Activated CD4-positive, CD25-positive, alpha-beta regulatory T cell treated with anti-CD3 and anti-CD28 coated beads, Interleukin-2, amount 50 U/mL, for 24 hours (primary cell): ENCODE measurements at regions not wholly inside any gene's neighbourhood (a gene's known extent, or its start where the extent isn't known, plus 50 kb on each side); places are given as distances from the start of the nearest gene placed in this dataset.
"Not testable (repeated sequence)": the region's sequence is repeated elsewhere in the genome, so short reads cannot be mapped to it uniquely, and the experiment has no call there.

Experiments
- ATAC-seq, 2 donors: fragments of 150-1000 bp; cut with Tn5 transposase; one replicate each; pipeline ENCODE4 v1.10.0; 2021; ENCODE audit warnings: mild to moderate bottlenecking in 1 of 2, moderate library complexity in 1 of 2

DNA sequence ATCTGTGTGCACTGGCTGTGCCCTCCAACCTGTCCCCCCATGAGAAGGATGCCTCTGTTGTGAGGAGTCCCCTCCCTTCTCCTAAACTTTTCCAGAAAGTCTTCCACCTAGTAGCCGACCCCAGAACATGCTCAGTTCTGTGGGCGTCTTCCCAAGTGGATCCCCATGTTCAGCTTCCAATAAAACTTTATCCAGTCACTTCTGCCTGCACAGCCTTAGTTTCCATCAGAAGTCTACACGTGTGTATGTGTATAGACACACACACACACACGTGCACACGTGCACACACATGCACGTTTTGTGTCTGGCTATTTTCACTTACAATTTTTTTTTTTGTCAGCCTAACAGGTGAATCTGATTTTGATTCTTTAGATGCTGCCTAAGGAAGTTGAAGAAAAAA, 115.1 kb downstream of the RTP5 start:
- ATAC-seq: no peak

- ATAC-seq: peak; percentile 69 to 73
Measured at GRCh38 chr2:241985161-241985985, 115.8 kb downstream of the RTP5 start.

DNA sequence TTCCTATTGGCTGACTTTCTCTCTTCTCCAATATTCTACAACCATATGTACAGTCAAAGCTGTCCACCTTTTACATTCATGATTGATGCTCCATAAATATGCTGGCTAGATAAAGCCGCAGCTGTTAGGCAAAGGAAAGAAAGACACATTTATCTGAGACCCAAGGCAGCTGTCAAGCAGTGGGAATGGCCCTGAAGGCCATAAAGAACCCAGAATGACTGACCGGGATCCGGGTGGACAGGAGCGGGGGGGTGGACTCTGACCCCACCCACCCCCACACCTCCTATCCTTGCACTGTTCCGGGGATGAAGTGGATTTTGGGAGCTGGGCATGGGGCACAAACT, 116.4 kb downstream of the RTP5 start:
- ATAC-seq: no peak

DNA sequence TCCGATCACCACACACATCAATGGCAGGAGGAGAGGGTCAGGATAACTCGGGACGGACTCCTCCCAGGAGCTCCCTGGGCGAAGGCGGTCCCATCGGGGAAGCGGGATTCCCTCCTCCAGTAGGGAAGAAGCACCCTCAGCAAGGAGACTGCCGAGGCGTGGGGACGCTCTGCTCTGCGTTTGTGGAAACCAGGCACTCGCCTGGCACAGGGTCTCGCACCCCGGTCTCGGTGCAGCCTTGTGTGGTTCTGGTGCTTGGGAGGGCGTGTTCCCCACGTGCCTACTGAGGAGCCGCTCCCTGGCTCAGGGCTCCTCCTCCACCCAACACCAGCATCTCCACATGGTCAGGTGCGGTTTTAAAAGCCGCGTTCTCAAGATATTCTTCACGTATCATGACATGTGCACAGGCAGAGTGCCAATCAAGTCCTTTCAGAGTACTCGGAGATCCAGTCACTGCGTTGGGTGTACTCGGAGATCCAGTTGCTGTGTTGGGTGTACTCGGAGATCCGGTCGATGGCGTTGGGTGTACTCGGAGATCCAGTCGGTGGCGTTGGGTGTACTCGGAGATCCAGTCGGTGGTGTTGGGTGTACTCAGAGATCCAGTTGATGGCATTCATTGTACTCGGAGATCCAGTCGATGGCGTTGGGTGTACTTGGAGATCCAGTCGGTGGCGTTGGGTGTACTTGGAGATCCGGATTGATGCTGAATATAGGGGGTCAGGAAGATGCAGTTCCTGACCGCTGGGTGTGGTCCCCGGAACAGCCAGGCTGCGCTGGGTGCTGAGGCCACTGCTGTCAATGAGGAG, 117.5 kb downstream of the RTP5 start:
- no peak for ATAC-seq

GRCh38 chr2:241987726-241988125, 118.2 kb downstream of the RTP5 start:
- no peak for ATAC-seq

DNA sequence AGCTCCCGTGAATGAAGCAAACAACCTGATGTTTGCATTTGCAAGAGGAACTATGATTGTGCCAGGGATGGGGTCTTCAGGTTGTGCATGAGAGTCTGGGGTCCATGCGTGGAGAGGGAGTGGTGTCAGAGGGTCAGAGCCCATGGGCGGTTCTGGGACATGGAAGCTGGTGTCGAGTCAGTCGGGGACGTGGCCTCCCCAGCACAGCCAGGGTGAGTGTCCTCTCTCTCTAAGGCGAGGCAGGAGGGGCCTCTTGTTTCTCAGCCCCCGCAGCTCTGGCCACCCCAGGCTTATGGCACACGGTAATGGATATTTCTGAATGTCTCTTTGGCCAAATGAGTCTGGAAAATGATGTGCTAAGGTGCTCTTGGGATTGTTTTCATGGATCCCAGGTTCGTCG, 118.6 kb downstream of the RTP5 start:
- ATAC-seq: no peak

- no peak for ATAC-seq
Measured at GRCh38 chr2:241989074-241989473, 119.5 kb downstream of the RTP5 start.

GRCh38 chr2:241990466-241990865, 120.9 kb downstream of the RTP5 start:
- no peak for ATAC-seq

GRCh38 chr2:241991299-241991698, 121.8 kb downstream of the RTP5 start:
- no peak for ATAC-seq

DNA sequence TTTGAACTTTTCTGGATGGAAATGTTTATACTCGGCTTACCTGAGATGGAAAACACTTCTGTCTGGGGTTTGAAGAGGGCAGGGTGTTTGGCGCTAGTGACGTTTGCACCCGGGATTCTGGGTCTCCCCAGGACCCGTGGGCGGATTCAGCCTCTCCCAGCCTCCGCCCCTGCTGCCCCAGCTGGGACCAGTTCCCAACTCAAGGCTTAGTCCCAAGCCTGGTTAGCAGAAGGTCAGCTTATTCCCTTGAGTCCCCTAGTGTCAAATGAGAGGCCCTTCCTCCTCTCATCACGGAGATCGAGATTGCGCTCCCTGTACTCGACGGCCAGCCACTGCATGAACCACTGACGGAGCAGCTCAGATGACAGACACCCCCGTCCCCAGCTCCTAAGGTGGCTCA, 123.2 kb downstream of the RTP5 start:
- no peak for ATAC-seq

DNA sequence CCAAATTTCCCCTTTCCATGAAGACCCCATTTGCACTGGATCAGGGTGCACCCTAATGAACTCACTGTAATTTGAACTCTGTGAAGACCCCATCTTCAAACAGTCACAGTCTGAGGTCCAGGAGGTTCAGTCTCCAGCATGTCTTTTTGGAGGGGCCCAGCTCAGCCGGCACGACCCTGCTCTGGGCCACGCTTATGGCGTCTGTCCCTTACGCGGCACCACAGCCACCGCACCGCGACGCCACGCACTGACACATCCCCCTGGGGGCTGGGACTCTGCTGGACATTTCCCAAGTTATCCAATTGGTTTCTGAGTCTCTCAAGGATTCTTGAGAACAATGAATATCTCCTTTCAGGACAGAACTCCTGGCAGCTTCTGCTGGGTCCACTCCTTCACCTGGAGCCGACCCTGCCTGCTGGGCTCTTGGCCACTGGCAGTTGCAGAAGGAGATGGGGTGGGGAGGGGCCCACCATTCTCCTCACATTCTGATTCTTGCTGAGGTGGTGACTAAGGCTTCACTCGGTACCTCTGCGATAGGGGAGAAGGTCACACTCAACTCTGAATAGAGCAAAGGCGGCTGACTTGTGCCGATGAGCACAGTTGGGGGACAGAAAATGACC, 124.0 kb downstream of the RTP5 start:
- ATAC-seq: no peak

GRCh38 chr2:241994086-241994485, 124.6 kb downstream of the RTP5 start:
- ATAC-seq: no peak

- ATAC-seq: no peak
Measured at GRCh38 chr2:241994556-241995213, 125.2 kb downstream of the RTP5 start.

GRCh38 chr2:241996100-241996499, 126.6 kb downstream of the RTP5 start:
- ATAC-seq: no peak

- no peak for ATAC-seq
Measured at GRCh38 chr2:241997017-241997416, 127.5 kb downstream of the RTP5 start.

DNA sequence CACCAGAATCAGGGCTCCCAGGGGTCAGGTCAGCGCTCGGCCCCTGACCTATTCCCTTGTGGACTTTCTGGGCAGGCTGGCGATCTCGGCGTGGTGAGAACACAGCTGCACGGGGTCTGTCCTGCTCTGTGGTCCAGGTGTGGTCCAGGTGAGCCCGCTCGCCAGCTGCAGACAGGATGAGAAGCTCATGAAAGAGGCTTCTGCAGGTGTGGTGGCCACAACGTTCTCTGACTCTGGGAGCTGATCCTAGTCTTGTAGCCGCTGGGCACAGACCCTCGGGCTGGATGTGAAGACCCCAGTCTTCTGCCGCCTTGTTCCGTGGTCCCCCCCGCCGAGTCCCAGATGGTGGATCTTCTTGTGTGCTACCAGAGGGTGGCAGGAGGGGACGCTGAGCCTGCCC, 129.7 kb downstream of the RTP5 start:
- ATAC-seq: no peak

DNA sequence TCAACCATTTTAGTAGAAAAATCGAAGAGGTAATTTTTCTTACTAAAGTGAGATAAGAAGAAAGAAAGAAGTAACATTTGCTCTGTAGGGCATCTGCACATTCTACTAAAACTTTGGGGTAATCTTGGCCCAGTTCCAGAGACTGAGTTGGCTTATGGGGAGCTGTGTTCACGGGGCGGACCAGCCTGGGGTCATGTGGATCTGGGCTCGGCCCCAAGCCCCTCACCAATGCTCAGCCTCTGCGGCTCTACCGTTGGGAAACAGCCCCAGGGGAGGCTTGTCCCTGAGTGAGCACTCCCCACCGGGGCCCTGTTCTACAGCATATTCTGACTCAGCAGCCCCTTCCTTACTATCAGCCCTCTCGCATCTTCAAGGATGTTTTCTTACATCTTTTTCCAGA, 132.3 kb downstream of the RTP5 start:
- no peak for ATAC-seq

- ATAC-seq: no peak
Measured at GRCh38 chr2:242002944-242003343, 133.4 kb downstream of the RTP5 start.

DNA sequence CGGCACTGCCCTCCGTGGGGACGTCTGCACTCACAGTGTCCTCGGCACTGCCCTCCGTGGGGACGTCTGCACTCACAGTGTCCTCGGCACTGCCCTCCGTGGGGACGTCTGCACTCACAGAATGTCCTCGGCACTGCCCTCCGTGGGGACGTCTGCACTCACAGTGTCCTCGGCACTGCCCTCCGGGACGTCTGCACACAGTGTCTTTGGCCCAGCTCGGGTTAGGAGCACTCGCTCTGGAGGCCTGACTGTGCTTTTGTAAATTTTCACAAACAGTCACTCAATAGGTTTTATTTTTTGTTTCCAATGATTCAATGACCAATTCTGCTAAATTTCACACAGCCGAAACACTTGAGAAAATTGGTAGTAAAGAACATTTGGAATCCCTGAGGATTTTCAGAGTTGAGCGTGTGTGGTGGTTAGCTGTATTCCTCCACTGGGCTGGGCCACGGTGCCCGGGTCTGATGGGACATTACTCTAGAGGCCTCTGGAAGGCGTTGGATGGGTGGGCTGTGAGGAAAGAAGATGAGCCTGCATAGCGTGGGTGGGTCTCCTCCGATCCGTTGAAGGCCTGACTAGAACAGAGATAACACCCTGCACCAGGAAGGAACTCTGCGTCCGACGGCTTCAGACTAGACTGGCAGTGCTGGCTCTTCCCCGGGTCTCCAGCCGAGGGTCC, 134.8 kb downstream of the RTP5 start:
- no peak for ATAC-seq

DNA sequence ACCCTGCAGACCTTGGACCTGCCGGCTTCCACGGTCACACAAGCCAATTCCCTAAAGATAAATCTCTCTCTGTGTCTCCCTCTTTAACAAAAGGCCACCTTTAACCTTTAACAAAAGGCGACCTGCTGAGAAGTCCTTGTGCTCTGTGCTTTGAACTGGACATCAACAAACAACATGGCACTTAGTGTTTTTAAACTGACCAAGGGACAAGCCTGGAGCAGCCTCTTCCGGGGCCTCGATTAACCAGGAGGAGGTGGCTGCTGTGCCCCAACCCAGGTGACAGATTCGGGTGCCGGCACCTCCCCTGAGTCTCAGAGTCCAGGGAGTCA, 135.3 kb downstream of the RTP5 start:
- ATAC-seq: no peak

- not testable (repeated sequence) for ATAC-seq
Measured at GRCh38 chr2:242006091-242006634, 136.6 kb downstream of the RTP5 start.

- not testable (repeated sequence) for ATAC-seq
Measured at GRCh38 chr2:242008908-242009307, 139.4 kb downstream of the RTP5 start.
